Retina (tissue), 1 donor: ENCODE measurements at regions not wholly inside any gene's neighbourhood (a gene's known extent, or its start where the extent isn't known, plus 50 kb on each side); places are given as distances from the start of the nearest gene placed in this dataset.

Experiments
- DNase-seq: peaks from one replicate; pipeline ENCODE4 v3.0.0-alpha.2; 2016

DNA sequence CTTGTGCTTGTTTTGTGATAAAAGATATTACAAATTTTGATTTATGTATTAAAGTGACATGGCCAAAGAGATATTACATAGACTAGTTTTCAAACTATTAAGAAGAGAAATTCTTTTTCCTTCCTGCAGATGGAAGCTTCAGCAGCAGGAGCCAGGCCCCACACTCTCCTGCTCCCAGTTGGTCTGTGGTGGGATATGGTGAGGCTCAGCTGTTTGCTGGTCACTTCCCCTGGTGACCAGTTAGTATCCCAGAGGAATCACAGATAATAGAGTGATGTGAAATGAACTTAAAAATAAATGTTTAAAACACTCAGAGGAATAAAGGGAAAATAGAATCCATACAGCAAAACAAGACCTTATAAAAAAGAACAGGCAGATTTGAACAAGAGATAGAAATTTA is 154.7 kb downstream of the KTN1 start:
- no peak for DNase-seq

DNA sequence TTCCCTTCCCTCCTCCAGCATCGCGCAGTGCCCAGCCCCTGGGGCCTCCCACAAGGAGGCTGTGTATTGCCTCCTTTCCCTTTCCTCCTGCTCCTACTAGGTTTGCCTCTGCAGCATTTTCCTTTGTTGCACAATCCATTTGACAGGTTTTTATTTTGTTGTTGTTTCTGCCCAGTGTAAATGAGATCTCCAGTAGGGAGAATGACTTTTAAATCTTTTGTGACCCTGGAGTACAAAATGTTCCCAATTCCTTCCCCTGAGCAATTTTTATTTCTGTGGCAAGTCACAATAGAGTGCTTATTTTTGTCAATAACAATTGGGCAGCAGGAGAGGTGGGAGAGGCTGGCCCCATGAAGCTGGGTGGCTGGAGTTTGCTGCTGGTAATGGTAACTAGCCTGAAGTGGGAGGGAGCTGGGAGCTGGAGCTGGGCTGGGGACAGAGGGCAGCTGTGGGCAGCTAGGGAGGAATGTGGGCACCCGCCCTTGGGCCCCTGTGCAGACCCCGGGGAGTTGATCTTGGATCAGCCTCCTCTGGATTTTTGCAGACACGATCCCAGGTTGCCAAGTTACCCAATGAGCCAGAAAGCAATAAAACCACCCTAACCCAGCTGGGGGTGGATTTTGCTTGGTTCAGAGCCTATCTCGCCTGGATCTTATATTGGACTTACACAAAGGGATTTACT is 160.1 kb downstream of the KTN1 start:
- no peak for DNase-seq

DNA sequence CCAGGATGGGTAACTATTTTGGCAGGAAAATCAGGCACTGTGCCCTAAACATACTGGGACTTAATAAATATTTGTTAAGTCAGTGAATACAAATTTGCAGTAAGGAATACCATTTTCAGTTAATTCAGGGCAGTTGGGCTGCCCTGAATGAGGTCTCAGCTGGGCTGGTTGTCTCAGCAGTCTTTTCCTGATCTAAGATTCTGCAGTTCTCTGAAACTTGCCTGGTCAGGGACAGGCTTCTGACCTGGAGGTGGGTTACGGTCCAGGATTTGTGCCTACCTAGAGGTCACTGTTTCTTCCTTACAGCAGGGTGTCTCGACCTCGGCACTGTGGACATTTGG is 160.6 kb downstream of the KTN1 start:
- no peak for DNase-seq

DNA sequence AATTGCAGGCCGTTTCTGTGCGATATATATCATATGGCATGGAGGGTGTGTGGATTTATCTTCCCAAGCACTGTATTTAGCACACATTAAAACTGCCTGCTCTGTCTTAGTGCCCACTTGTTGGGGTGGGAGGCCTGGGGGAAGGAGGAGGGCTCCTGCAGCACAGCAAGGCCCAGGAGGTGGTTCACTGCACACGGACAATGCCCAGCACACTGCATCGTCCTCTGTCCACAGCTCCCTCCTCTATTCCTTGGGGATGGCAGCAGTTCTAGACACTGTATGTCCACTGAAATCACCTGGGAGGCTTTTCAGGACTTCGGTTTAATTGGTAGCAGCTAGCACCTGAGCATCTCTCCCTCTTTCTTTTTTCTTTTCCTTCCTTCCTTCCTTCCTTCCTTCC is 161.2 kb downstream of the KTN1 start:
- DNase-seq, result no peak

DNA sequence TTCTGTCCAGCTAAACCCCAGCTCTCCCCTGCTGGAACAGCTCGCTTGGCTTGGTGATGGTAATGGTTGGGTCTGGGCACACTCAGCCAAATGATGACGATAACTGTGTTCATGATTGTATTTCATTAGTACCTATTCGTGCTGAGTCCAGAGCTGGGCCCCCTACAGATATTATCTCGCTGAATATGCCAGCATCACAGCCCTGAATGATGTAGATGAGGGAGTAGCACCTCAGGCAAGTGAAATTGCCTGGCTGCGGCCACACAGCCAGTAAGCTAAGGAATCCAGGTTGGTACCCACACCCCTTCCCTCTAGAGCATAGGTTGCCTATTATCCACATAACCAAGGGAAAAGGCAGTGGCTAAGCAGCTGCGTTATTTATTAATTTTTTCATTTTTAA is 163.5 kb downstream of the KTN1 start:
- no peak for DNase-seq

DNA sequence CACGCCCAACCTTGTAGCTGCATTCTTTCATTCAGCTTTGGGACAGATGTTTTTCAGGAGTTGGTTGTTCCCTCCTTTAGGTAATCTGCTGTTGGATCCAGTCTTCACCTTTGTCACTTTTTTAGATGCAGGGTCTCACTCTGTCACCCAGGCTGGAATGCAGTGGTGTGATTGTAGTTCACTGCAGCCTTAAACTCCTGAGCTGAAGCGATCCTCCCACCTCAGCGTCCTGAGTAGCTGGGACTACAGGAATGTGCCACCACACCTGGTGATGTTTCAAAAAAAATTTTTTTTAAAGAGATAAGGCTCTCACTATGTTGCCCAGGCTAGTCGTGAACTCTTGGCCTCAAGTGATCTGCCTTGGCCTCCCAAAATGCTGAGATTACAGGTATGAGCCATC is 164.3 kb downstream of the KTN1 start:
- no peak for DNase-seq

DNA sequence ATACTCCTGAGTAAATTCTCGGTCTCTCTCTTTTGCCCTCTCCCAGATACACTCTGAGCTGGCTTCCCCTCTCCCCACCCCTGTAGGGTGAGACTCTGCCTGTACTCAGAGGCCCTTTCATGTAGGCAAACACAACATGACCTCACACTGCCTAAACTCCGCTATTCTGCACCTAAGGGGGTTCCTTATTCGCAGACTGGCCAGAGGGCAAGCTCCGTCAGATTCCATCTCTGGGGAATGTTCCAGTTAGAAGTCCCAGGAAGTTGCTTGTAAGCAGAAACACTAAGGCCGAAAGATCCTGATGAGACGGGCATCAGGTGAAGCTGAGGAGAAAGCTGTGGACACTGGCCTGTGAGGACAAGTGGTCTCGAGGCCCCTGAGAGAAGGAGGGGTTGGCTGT is 165.9 kb downstream of the KTN1 start:
- no peak for DNase-seq

DNA sequence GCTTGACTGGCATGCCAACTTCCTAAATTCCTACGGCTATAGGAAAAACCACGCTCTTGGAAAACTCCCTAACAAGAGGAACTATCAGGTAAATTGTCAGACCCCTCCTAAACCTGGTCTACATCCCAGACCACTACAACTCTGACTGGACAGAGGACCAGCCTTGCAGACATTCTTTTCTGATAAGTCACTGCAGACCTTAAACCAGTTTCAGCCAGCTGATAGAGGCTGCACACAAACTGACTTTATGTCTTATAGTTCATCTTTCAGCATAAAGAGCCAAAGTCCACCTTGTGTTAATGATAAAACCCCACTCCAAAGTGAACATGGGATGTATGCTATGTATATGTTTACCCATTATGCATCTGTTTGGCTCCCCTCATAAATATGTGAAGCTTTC is 166.6 kb downstream of the KTN1 start:
- no peak for DNase-seq

DNA sequence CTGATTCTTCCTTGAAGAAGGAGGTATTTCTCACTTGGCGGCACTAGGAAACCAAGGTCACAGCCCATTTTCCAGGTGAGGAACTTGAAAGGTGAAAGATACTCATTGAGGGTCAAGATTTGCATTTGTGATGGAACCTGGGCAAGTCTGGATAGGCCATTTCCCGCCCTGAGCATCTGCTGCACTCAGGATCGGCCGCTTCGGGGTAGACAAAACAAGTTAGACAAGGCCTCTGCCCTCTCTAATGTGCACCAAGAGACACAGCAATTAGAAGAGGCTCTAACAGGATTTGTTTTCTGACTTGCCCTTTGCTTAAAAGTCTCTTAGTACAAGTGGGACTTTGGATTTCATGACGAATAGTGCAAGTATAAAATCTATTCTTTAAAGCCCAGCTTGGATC is 167.2 kb downstream of the KTN1 start:
- no peak for DNase-seq

DNA sequence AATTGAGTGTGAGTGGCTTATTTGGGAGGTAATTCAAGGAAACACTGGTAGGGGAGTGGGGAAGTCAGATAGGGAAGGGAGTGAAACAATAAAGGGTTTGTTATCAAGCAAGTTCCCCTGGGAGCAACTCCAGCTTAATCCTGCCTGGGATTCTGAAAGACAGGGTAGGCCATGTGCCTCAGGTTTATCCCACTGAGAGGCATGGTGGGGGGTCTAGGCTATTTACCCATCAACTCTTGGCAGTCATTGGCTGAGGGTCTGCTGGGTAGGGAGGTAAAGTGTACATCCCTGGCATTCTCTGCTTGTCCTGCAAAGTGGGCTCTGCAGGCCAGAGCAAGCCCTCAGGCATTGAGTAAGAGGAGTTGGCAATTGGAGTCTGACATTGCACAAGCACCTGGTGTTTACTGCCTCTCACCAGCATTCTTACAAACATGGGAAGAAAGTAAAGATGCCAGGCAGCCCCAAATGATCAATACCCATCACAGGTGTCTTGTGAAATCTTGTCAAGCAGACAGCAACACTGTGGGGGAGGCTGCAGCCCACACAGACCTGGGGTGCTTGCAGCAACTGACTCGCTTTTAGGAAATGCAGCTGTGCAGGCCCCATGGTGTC is 169.3 kb downstream of the KTN1 start:
- DNase-seq, result no peak

DNA sequence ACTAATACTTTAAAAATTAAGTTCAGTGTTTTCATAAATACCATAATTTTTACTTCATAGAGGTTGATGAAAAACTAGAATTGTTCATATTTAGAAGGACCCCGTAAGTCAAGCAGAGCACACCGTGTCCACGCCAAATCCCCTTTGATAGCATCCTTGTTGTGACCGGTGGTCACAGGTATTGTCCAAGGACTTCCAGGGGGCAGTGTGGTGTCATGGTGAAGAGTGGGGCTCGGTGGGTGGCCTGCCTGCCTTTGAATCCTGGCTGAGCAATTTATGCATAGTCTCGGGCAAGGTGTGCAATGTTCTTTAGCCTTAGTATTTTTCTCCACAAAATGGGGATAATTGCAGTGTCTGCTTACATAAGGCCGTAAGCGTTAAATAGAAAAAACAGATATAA is 169.9 kb downstream of the KTN1 start:
- DNase-seq, result no peak

DNA sequence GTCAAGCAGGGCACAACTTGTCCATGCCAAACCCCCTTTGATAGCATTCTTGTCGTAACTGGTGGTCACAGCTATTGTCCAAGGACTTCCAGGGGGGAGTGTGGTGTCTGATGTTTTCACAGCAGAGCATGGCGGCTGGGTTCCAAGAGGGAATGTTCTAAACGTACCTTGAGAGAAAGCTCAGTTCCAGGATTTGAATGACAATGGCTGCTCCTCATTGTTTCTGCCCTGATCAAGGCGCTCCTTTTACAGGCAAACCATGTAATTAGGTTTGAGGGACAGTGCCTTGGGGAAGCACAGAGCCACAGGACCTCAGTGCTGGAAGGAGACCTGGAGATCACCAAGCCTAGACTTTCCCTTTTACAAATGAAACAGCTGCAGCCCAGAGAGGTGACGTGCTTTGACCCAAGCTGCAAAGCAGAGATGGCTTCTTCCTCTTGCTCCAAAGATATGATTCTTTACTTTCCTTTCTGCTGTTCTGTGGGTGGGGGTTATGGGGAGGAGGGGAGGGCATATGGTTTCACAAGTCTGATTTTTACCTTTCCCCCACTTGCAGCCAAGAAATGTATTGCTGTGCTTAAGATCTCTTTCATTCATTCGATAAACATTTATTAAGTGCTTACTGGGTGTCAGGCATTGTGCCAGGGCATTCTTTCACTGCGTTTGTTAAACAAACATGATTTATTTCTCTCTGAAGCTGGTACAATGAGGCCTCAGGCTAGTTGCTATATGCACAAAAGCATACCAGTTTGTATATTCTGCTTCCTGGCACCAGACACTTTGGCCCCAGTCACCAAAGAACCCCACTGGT is 172.8 kb downstream of the KTN1 start:
- DNase-seq, result no peak

DNA sequence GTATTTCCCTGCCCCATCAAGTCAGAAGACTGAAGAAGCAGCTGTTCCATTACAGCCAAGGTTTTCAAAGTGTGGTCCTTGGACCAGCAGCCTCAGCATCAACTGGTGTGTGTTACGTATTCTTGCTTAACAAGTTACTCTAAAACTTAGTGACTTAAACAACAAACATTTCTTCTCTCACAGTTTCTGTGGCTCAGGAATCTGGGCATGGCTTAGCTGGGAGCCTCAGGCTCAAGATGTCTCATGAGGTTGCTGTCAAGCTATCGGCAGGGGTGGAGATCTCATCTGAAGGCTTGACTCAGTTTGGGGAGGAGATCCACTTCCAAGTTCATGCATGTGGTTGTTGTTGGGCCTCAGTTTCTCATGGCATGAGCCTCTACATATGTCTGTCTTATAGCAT is 174.5 kb downstream of the KTN1 start:
- DNase-seq, result no peak

DNA sequence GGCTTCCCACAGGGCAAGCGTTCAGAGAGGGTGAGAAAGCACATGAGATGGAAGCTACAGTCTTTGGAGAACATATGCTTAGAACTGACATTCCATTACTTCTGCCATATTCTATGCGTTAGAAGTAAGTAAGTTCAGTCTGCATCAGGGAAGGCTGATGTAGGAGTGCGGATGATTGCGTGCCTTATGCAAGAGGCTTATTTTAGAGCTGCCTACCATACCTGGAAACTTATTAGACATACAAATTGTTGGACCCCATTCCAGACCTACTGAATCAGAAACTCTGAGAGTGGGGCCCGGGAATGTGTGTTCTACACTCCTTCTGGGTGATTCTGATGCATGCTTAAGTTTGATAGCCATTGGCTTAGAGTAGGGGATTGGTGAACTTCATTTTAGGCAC is 174.9 kb downstream of the KTN1 start:
- DNase-seq, result no peak

DNA sequence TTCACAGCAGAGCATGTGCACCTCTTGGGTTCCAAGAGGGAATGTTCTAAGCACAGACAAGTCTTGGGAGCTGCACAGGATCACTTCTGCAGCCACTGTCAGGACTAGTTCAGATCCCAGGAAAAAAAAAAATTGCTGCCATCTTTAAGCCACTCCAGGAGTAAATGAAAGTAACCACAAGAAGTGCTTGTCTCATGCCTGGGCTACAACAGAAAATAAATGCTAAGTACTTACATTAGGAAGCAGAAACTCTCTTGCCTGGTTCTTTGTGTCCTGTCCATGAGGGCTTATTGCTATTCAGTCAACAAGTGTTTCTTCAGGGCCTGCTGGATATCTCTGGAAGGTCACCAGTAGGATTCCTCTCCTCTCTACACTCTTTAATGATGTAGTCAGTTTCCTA is 176.1 kb downstream of the KTN1 start:
- no peak for DNase-seq

DNA sequence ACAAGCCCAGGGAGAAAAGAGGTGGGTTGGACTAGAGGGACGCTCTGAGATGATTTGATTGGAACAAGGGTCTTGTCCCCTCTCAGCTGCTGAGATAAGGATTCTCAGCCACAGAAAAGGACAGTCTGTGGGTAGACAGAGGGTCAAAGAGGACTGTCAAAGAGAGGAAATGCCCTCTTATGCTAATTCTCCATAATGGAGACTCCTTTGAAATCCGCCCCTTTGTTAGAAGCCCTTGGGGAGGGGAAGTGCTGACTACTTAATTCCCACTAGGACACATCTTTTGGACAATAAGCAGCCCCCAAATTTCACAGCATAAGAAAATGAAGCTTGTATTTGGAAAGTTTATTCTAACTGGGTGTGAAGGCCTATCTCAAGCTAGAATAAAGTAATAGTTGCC is 176.6 kb downstream of the KTN1 start:
- DNase-seq, result no peak

DNA sequence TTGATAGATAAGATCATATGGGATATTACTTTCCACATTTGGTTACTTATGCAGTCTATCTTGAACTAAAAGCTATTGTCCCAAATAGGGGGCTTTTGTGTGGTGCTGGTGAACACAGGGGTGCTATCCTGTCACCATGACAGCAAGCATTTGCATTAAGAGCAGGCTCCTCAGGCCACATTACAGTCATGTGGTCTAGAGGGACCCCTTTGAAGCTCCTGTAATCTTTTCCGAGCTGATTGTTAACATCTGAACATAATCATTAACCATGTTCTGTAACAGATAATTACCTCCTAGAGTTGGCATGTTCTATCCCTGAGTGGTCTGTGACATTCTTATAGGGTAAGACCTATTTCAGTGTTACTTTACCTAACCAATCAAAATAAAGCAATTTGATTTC is 178.8 kb downstream of the KTN1 start:
- DNase-seq, result no peak

DNA sequence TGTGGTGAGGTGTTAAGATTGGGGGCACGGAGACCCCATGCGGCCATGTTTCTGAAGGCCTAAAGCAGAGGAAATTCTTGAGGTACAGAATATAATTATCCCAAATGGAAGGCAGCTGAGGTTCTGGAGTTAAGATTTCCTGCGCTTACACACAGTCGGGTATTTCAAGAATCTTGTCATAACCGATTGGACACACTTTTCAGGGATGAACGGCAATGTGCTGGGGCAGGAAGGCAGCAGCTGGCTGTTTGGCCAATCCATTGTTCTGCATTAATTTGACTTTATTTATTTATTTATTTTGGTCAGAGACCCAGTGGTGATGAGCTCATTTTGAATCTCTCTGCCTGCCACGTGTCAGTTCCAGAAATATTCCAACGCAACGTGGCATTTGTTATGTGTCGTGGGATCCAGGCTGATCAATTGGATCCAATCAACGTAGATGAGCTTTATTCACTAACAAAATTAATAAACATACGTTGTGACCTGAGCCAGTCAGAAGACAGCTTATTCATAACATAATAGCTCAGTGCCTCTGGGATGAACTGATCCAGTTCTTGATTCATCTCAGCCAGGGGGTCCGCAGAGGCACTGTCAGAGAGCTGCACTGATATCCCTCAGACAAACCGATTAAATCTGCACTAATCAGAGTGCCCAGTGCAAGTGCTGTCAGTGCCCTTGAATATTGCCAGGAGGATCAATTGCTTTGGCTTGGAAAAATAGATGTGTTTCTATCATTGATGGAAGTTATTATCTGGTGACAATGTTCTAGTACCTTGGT is 181.0 kb downstream of the KTN1 start:
- DNase-seq, result peak; percentile 56

DNA sequence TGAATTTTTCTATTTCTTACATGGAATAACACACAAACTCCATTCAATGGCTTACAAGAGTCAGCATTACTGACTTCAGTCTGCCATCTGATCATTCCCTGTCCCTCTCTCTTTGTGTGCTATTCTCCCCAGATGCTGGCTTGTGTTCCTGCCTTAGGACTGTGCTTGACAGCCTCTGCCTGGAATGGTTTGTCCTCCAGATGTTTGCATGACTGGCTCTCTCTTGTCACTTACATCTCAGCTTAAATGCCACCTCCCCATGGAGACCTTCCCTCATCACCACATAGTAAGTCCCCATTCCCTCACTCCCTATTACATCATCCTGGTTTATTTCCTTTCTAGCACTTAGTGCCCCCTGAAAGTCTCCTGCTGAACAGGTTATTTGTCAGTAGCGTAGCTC is 181.6 kb downstream of the KTN1 start:
- DNase-seq, result peak; percentile 48

DNA sequence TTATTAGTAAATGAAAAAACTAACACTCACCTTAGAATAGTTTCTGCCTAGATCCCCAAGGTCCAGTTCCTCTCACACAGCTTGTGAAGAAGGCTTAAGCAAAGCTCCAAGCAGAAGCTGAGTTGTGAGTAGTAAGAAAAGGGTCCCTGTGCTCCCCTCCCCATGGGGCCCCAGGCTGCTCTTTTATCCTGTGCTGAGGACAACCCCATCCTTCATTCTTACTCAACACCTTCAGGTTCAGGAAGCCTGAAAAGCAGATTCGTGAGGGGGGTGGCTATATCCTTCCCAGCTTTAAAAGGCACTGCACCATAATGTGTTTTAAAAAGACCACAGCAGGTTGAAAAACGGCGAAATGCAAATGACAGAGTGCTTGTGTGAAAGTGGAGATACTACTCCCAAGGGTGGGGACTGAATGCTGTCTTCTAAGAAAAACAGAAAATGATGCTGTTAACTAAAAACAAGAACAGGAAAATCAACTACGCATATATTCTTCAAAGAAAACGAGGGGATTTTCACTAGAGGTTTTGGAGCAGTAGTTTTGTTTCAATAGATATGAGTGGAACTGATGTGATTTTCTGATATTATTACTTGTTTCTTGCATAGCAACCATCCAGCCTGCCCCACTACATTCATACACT is 182.7 kb downstream of the KTN1 start:
- DNase-seq, result no peak

DNA sequence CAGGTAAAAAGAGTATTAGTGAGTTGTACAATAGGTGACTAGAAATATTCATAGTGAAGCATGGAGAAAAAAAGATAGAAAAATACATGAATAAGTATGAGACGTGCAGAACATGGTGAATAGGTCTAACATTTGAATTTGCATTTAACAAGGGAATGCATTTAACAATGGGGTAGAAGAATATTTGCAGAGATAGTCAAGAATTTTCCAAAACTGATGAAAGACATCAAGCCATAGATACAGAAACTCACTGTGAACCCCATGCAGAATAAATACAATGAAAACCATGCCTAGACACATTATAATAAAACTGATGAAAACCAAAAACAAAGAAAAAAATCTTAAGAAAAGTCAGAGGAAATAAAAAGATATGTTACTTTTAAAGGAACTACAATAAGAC is 184.8 kb downstream of the KTN1 start:
- DNase-seq, result no peak

DNA sequence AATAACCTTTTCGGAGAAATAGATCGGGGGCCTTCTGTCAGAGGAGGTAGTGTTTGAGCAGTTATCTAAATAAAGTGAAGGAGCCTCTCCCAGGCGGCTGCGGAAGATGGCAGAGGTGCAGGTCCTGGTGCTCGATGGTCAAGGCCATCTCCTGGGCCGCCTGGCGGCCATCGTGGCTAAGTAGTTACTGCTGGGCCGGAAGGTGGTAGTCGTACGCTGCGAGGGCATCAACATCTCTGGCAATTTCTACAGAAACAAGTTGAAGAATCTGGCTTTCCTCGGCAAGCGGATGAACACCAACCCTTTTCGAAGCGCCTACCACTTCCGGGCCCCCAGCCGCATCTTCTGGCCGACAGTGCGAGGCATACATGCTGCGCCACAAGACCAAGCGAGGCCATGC is 186.1 kb downstream of the KTN1 start:
- DNase-seq, result no peak

DNA sequence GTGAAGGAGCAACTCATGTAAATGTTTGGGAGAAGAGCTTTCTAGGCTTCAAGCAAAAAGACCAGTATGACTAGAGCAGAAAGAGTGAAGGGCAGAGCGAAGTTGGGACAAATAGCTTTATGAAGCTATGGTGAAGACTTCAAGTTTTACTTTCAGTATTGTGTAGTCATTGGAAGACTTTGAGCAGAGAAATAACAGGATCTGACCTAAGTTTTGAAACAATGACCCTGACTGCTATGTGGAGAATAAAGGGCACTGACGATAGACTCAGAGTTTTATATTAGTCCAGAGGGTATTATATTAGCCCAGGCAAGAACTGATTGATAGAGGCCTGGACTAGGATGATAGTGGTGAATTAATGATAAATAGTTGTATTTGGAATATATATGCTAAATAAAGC is 187.3 kb downstream of the KTN1 start:
- no peak for DNase-seq
